Esophagus muscularis mucosa (tissue), 3 donors: ENCODE measurements at regions not wholly inside any gene's neighbourhood (a gene's known extent, or its start where the extent isn't known, plus 50 kb on each side); places are given as distances from the start of the nearest gene placed in this dataset.

Source experiments
- POLR2A ChIP-seq: fragments of 450-650 bp; IDR thresholded peaks from one replicate; pipeline ENCODE4 v1.6.1; 2017; ENCODE audit warnings: antibody characterized with exemption, moderate library complexity, mild to moderate bottlenecking, low read depth
- POLR2AphosphoS5 ChIP-seq, 2 donors: sonication (generic); formaldehyde crosslinking; IDR thresholded peaks; one replicate each; pipeline ENCODE4 v1.6.1; 2017; ENCODE audit warnings: antibody characterized with exemption in 2 of 2
- TF ChIP-seq, protein P1 (sequence below), 3 experiments: fragments of 200-600 bp in 2 of 3; fragments of 450-650 bp in 1 of 3; sonication (generic) in 2 of 3; IDR thresholded peaks; one replicate each; pipeline ENCODE4 v1.5.1; 2017 to 2019; ENCODE audit warnings: antibody characterized with exemption in 3 of 3, mild to moderate bottlenecking in 2 of 3, moderate library complexity in 1 of 3

DNA sequence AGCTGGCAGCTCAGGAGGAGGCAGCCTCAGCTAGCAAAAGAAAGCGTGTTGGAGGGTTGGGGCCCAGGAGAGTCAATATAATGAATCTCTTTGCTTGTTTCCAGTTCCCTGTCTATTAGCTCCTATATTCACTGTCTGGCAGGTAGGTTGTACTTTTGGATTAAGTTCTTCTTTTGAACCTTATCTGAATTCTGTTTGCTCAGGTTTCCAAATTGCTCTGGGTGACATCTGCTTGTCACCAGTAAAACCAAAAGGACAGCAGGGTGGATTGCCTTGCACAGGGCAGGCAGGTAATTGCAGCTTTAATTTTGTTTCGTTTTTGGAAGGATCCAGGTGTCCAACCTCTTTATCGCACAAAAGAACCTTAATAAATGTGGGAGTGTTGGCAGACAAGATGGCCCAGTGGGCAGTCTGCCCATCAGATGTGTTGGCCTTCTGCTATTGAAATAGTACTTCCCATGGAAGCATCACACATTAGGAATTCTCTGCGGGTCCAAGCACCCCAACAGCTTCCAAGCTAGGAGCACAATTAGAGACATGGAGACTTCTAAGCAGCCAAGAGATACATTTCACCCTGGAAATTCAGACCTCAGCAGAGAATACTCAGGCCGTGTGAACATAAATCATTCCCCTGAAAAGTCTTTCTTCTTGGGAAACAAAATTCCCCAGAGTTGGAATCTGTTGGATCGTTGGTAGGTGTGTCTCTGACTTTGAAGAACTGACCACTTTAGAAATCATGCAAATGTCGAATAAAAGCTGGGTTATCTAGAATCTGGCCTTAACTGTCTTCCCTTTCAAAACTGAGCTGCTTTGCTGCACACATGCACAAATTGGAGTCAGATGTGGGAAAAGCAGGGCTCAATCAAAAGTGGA lies 286.9 kb upstream of the BMP2 start:
- TF ChIP-seq, protein P1, sequence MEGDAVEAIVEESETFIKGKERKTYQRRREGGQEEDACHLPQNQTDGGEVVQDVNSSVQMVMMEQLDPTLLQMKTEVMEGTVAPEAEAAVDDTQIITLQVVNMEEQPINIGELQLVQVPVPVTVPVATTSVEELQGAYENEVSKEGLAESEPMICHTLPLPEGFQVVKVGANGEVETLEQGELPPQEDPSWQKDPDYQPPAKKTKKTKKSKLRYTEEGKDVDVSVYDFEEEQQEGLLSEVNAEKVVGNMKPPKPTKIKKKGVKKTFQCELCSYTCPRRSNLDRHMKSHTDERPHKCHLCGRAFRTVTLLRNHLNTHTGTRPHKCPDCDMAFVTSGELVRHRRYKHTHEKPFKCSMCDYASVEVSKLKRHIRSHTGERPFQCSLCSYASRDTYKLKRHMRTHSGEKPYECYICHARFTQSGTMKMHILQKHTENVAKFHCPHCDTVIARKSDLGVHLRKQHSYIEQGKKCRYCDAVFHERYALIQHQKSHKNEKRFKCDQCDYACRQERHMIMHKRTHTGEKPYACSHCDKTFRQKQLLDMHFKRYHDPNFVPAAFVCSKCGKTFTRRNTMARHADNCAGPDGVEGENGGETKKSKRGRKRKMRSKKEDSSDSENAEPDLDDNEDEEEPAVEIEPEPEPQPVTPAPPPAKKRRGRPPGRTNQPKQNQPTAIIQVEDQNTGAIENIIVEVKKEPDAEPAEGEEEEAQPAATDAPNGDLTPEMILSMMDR (IDR thresholded peaks at IDR 0.05): no peak
- TF ChIP-seq POLR2A (no peak), POLR2AphosphoS5 (IDR thresholded peaks at IDR 0.05) (no peak)
